ENCODE measurements at regions not wholly inside any gene's neighbourhood (a gene's known extent, or its start where the extent isn't known, plus 50 kb on each side); places are given as distances from the start of the nearest gene placed in this dataset.

- ATAC-seq = peak; percentile 67
- no peak overlapping the region for H3K4me3 ChIP-seq
- no peaks in the 10 kb centered on the region for H3K4me1 ChIP-seq
These were observed 304.2 kb downstream of the ADGRG6 start for GRCh38 chr6:142605922-142606485.

GRCh38 chr6:142612956-142613355 lies 311.1 kb downstream of the ADGRG6 start:
- no peak overlapping the region for H3K27ac ChIP-seq

More at GRCh38 chr6:142605922-142606485, 304.2 kb downstream of the ADGRG6 start:
- Histone ChIP-seq H3K36me3 (no peaks in the 10 kb centered on the region), H3K27ac (no peak overlapping the region), H3K9me3 (no peaks in the 10 kb centered on the region), H3K27me3 (no peaks in the 10 kb centered on the region)
- intact Hi-C loops (cut with DNase I) = no loop called here
- no peak for TF ChIP-seq CTCF (IDR thresholded peaks at IDR 0.05)
- no peak for DNase-seq

GRCh38 chr6:142613981-142614380 lies 312.2 kb downstream of the ADGRG6 start:
- no peaks in the 10 kb centered on the region for H3K27me3 ChIP-seq
- DNase-seq = no peak
- intact Hi-C loops (cut with DNase I) = no loop called here

More at GRCh38 chr6:142612956-142613355, 311.1 kb downstream of the ADGRG6 start:
- H3K9me3 ChIP-seq = no peaks in the 10 kb centered on the region
- H3K27me3 ChIP-seq = no peaks in the 10 kb centered on the region
- intact Hi-C loops (cut with DNase I) = no loop called here
- H3K4me1 ChIP-seq = no peaks in the 10 kb centered on the region
- no peak for TF ChIP-seq CTCF (IDR thresholded peaks at IDR 0.05)
- H3K36me3 ChIP-seq = no peaks in the 10 kb centered on the region
- ATAC-seq (no peak), DNase-seq (no peak)
- H3K4me3 ChIP-seq = no peak overlapping the region

GRCh38 chr6:142617158-142617557 lies 315.4 kb downstream of the ADGRG6 start:
- H3K36me3 ChIP-seq = no peaks in the 10 kb centered on the region
- ATAC-seq = no peak
- H3K4me3 ChIP-seq = no peak overlapping the region
- H3K27ac ChIP-seq = no peak overlapping the region
- no peak for TF ChIP-seq CTCF (IDR thresholded peaks at IDR 0.05)
- DNase-seq = no peak
- intact Hi-C loops (cut with DNase I) = no loop called here
- no peaks in the 10 kb centered on the region for H3K9me3 ChIP-seq
- H3K27me3 ChIP-seq = no peaks in the 10 kb centered on the region
- H3K4me1 ChIP-seq = no peaks in the 10 kb centered on the region

More at GRCh38 chr6:142613981-142614380, 312.2 kb downstream of the ADGRG6 start:
- no peak for TF ChIP-seq CTCF (IDR thresholded peaks at IDR 0.05)
- no peak for ATAC-seq
- no peak overlapping the region for H3K4me3 ChIP-seq
- H3K9me3 ChIP-seq = no peaks in the 10 kb centered on the region
- no peaks in the 10 kb centered on the region for H3K4me1 ChIP-seq
- no peaks in the 10 kb centered on the region for H3K36me3 ChIP-seq
- no peak overlapping the region for H3K27ac ChIP-seq

- TF ChIP-seq CTCF (IDR thresholded peaks at IDR 0.05) = no peak
- Histone ChIP-seq H3K9me3 (no peaks in the 10 kb centered on the region), H3K4me1 (no peaks in the 10 kb centered on the region), H3K27me3 (no peaks in the 10 kb centered on the region), H3K27ac (no peak overlapping the region), H3K36me3 (no peaks in the 10 kb centered on the region), H3K4me3 (no peak overlapping the region)
- intact Hi-C loops (cut with DNase I) = no loop called here
- no peak for ATAC-seq
- no peak for DNase-seq
These were observed 320.0 kb downstream of the ADGRG6 start for GRCh38 chr6:142621822-142622221.

Data from upper lobe of right lung (tissue), 1 donor.